Bronchial epithelial cell (primary cell): ENCODE measurements at regions not wholly inside any gene's neighbourhood (a gene's known extent, or its start where the extent isn't known, plus 50 kb on each side); places are given as distances from the start of the nearest gene placed in this dataset.

Source experiments
- DNase-seq: peaks from one replicate; pipeline ENCODE4 v3.0.0-alpha.2; 2010; ENCODE audit warnings: low read depth
- FAIRE-seq: peaks from 2 replicates; lab custom pipeline; 2011; peaks lifted over from hg19 to GRCh38; lab: Jason Lieb, UNC
- H3K27me3 ChIP-seq: 2 replicates; pipeline ENCODE4 v1.5.1; 2011; ENCODE audit warnings: low read length; ENCODE audit not compliant: control insufficient read depth, insufficient read depth
- H3K36me3 ChIP-seq: 2 replicates; pipeline ENCODE4 v1.5.1; 2011; ENCODE audit warnings: low read length; ENCODE audit not compliant: control insufficient read depth, insufficient read depth
- H3K4me3 ChIP-seq: 2 replicates; pipeline ENCODE4 v1.5.1; 2011; ENCODE audit warnings: mild to moderate bottlenecking, low read depth, low read length, control low read depth
- CTCF ChIP-seq: IDR thresholded peaks from 2 replicates; pipeline ENCODE4 v1.5.1; 2011; ENCODE audit warnings: mild to moderate bottlenecking, moderate library complexity, low read length, control low read depth, inconsistent platforms; ENCODE audit not compliant: insufficient read depth, severe bottlenecking

DNA sequence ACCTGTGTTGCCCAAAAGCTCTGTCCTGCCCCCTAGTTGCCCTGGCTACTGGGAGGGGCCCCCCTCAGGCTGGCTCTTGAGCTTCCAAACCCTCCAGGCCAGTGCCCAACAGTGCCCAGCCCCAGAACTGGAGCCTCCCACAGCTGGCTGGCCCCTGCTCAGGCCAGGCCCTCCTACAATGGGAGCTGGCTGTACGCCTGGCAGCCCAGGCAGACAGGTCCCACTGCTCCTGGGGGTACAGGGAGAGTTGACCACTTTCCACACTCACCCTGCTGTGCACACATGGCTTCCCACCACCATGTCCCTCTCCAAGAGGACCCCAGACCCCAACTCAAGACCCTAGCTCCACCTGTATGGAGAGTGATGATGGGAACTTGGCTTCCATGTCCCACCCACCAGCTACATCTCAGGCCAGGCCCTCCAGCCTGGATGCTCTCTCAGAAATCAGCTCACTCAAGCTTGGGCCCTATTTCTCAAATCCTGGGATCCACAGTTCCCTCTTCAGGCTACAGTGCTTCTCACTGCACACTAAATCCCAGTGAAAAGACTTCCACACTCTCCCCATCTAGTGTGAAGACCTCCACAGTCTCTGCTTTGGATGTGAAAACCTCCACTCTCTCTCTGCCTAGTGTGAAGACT is 92.6 kb downstream of the OAT start:
- no peak overlapping the region for H3K4me3 ChIP-seq
- peak; percentile 50 for FAIRE-seq
- DNase-seq: no peak

GRCh38 chr10:124325633-124325914 is 93.1 kb downstream of the OAT start:
- H3K36me3 ChIP-seq: no peaks in the 10 kb centered on the region
- no peak for FAIRE-seq
- no peak for TF ChIP-seq CTCF
- H3K27me3 ChIP-seq: peaks cover 14% of the 10 kb centered on the region
- no peak overlapping the region for H3K4me3 ChIP-seq
- DNase-seq: no peak

More for the DNA sequence above, 92.6 kb downstream of the OAT start:
- no peaks in the 10 kb centered on the region for H3K36me3 ChIP-seq
- TF ChIP-seq CTCF: no peak
- peaks cover 14% of the 10 kb centered on the region for H3K27me3 ChIP-seq

DNA sequence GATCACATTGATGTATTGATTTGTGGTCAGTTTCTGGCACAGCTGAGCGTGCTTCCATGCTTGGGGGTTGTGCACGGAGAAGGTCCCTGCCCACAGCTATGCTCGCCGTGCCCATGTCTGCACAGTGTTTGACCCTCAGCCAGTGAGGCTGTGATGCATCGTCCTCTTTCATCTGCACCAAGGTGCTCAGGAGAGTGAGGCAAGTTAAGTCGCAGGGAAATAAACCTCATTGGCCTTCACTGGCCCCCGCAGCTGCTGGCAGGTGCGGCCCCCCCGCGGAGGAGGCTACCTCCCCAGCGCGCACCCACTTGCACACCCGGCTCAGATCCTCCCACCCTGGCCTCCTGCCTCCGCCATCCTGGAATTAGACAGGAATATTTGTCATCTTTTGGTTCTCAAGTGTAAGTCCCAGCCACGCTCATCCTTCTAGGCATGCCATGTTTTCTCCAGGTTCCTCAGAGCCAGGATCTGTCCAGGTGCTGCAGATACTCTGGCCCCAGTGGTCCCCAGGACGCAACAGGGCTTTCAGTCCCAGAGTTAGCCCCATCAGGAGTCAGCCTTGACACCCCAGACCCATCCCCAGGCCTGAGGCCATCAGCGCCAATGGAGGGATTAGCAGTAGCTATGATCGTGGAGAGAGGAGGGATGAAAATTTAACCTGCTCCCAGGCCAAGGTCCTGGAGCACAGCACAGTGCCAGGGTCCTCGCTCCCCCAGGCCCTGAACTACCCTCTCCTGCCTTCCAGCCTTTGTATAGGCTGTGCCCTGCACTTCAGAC is 93.7 kb downstream of the OAT start:
- H3K27me3 ChIP-seq: peaks cover 11% of the 10 kb centered on the region
- no peaks in the 10 kb centered on the region for H3K36me3 ChIP-seq
- FAIRE-seq (no peak), DNase-seq (no peak)
- no peak for TF ChIP-seq CTCF
- no peak overlapping the region for H3K4me3 ChIP-seq

GRCh38 chr10:124324451-124324850 is 94.3 kb downstream of the OAT start:
- no peak overlapping the region for H3K4me3 ChIP-seq
- DNase-seq (no peak), FAIRE-seq (no peak)
- H3K27me3 ChIP-seq: peaks cover 9% of the 10 kb centered on the region
- H3K36me3 ChIP-seq: no peaks in the 10 kb centered on the region
- TF ChIP-seq CTCF: no peak

DNA sequence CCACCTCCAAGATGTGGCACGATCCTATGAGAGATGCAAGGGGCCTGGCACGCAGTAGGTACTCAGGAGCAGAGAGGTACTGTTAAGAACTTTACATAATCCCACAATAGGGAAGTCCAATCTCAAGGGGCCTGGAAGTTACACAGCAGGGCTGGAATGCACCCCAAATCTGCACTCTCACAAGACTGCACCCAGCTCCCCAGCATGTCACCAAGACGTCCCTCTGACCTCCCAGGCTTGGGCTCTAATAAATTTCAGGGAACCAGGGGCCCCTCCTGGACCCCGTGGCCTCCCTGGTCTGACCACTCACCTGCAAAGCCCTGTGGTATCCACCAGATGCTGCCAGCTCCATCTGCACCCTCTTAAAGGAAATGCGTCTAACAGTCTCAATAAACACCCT is 94.9 kb downstream of the OAT start:
- FAIRE-seq (no peak), DNase-seq (no peak)
- Histone ChIP-seq H3K4me3 (no peak overlapping the region), H3K27me3 (peaks cover 9% of the 10 kb centered on the region), H3K36me3 (no peaks in the 10 kb centered on the region)
- no peak for TF ChIP-seq CTCF
